IMR-90 (cell line): ENCODE measurements at regions not wholly inside any gene's neighbourhood (a gene's known extent, or its start where the extent isn't known, plus 50 kb on each side); places are given as distances from the start of the nearest gene placed in this dataset.

Experiments
- ATAC-seq: fragments of 200-7000 bp; cut with Tn5 transposase; 2 replicates; pipeline ENCODE4 v1.9.1; 2020; ENCODE audit warnings: low read depth, mild to moderate bottlenecking, moderate library complexity
- BruUV-seq: library from RNA; stranded (reverse); fragments of 400-500 nt; replicated peaks from 2 replicates; lab custom pipeline; 2021; lab: Mats Ljungman, UMichigan
- CTCF ChIA-PET: fragments of 300-600 bp; formaldehyde crosslinking; extraction: SDS; loops from one replicate; lab custom pipeline; 2021; ENCODE audit warnings: antibody characterized with exemption; lab: Yijun Ruan, JAX
- POLR2A ChIA-PET: fragments of 300-600 bp; sonication (Branson Sonifier 250); formaldehyde crosslinking; loops from one replicate; lab custom pipeline; 2022; ENCODE audit warnings: antibody characterized with exemption; ENCODE audit not compliant: unreplicated experiment; lab: Charles Lee
- DNase-seq: peaks from one replicate; pipeline ENCODE4 v3.0.0; 2013
- H2AFZ ChIP-seq: replicated peaks from 2 replicates; pipeline ENCODE3; 2013; ENCODE audit warnings: low read length, mild to moderate bottlenecking; ENCODE audit not compliant: poor library complexity
- H2AK5ac ChIP-seq: 2 replicates; pipeline ENCODE4 v1.6.1; 2013; ENCODE audit warnings: low read depth, low read length, inconsistent platforms
- H2AK9ac ChIP-seq: replicated peaks from 2 replicates; pipeline ENCODE3; 2013; ENCODE audit warnings: mild to moderate bottlenecking, low read depth, low read length, moderate library complexity; ENCODE audit not compliant: poor library complexity
- H2BK120ac ChIP-seq: 2 replicates; pipeline ENCODE4 v1.6.1; 2013; ENCODE audit warnings: low read depth, low read length, inconsistent platforms
- H2BK15ac ChIP-seq: 3 replicates; pipeline ENCODE4 v1.6.1; 2013; ENCODE audit warnings: low read depth, low read length, inconsistent platforms
- H2BK20ac ChIP-seq: 2 replicates; pipeline ENCODE4 v1.6.1; 2013; ENCODE audit warnings: low read depth, mild to moderate bottlenecking, inconsistent platforms, low read length, moderate library complexity
- H2BK5ac ChIP-seq: 2 replicates; pipeline ENCODE4 v1.6.1; 2013; ENCODE audit warnings: mild to moderate bottlenecking, low read depth, low read length, inconsistent platforms; ENCODE audit not compliant: poor library complexity, severe bottlenecking
- H3K14ac ChIP-seq: replicated peaks from 2 replicates; pipeline ENCODE4 v1.6.1; 2013; ENCODE audit warnings: low read depth, low read length, inconsistent platforms
- H3K18ac ChIP-seq: 2 replicates; pipeline ENCODE4 v1.6.1; 2013; ENCODE audit warnings: low read depth, low read length, control low read depth
- H3K23ac ChIP-seq: 2 replicates; pipeline ENCODE4 v1.6.1; 2013; ENCODE audit warnings: low read depth, low read length, inconsistent platforms
- H3K27ac ChIP-seq: 2 replicates; pipeline ENCODE4 v1.5.1; 2013; ENCODE audit warnings: mild to moderate bottlenecking, control low read depth, low read length; ENCODE audit not compliant: insufficient read depth
- H3K27me3 ChIP-seq: 2 replicates; pipeline ENCODE4 v1.6.1; 2013; ENCODE audit warnings: low read length; ENCODE audit not compliant: control insufficient read depth, insufficient read depth
- H3K36me3 ChIP-seq: 2 replicates; pipeline ENCODE4 v1.6.1; 2013; ENCODE audit warnings: low read length, mixed read lengths; ENCODE audit not compliant: control insufficient read depth, insufficient read depth
- H3K4ac ChIP-seq: 2 replicates; pipeline ENCODE4 v1.6.1; 2013; ENCODE audit warnings: low read depth, low read length, inconsistent platforms
- H3K4me1 ChIP-seq: 2 replicates; pipeline ENCODE4 v1.6.1; 2013; ENCODE audit warnings: low read length, mixed read lengths; ENCODE audit not compliant: control insufficient read depth, insufficient read depth
- H3K4me2 ChIP-seq: 2 replicates; pipeline ENCODE4 v1.6.1; 2013; ENCODE audit warnings: low read depth, mild to moderate bottlenecking, control low read depth, low read length, moderate library complexity
- H3K4me3 ChIP-seq: 2 replicates; pipeline ENCODE4 v1.5.1; 2013; ENCODE audit warnings: low read depth, mild to moderate bottlenecking, control low read depth, low read length, moderate library complexity; ENCODE audit not compliant: insufficient read depth
- H3K56ac ChIP-seq: 2 replicates; pipeline ENCODE4 v1.6.1; 2013; ENCODE audit warnings: low read length, inconsistent platforms; ENCODE audit not compliant: insufficient read depth; ENCODE audit errors: extremely low read depth
- H3K79me1 ChIP-seq, 2 experiments: 2 replicates each; pipeline ENCODE4 v1.6.1; 2013; ENCODE audit warnings: low read length in 2 of 2, inconsistent platforms in 1 of 2, low read depth in 1 of 2
- H3K9ac ChIP-seq: 2 replicates; pipeline ENCODE4 v1.6.1; 2013; ENCODE audit warnings: low read depth, low read length, control low read depth
- H3K9me1 ChIP-seq: 2 replicates; pipeline ENCODE4 v1.6.1; 2013; ENCODE audit warnings: low read length, inconsistent platforms; ENCODE audit not compliant: insufficient read depth
- H3K9me3 ChIP-seq: 2 replicates; pipeline ENCODE4 v1.6.1; 2013; ENCODE audit warnings: low read length; ENCODE audit not compliant: control insufficient read depth, insufficient read depth
- H4K20me1 ChIP-seq: 2 replicates; pipeline ENCODE4 v1.6.1; 2013; ENCODE audit warnings: low read length, inconsistent platforms; ENCODE audit not compliant: insufficient read depth
- H4K5ac ChIP-seq: 2 replicates; pipeline ENCODE4 v1.6.1; 2013; ENCODE audit warnings: mild to moderate bottlenecking, low read depth, low read length, control low read depth
- H4K8ac ChIP-seq, 2 experiments: 2 replicates each; pipeline ENCODE4 v1.6.1; 2013; ENCODE audit warnings: low read depth in 2 of 2, low read length in 2 of 2, control low read depth in 1 of 2, inconsistent platforms in 1 of 2
- H4K91ac ChIP-seq: 2 replicates; pipeline ENCODE4 v1.6.1; 2013; ENCODE audit warnings: low read depth, low read length, inconsistent platforms; ENCODE audit not compliant: insufficient read depth
- BHLHE40 ChIP-seq: fragments of 150-350 bp; IDR thresholded peaks from 2 replicates; pipeline ENCODE4 v1.6.1; 2016; ENCODE audit warnings: mild to moderate bottlenecking, low read depth, low read length
- CEBPB ChIP-seq: IDR thresholded peaks from 2 replicates; pipeline ENCODE4 v1.6.1; 2012; ENCODE audit warnings: low read depth, low read length, improper control_type of control experiment
- CHD1 ChIP-seq: IDR thresholded peaks from 2 replicates; pipeline ENCODE4 v1.6.1; 2012; ENCODE audit warnings: low read depth, low read length, improper control_type of control experiment
- ELK1 ChIP-seq: fragments of 150-350 bp; IDR thresholded peaks from 2 replicates; pipeline ENCODE4 v1.6.1; 2016; ENCODE audit warnings: low read depth, mild to moderate bottlenecking, low read length, moderate library complexity, borderline replicate concordance
- MAFK ChIP-seq: IDR thresholded peaks from 2 replicates; pipeline ENCODE4 v1.6.1; 2012; ENCODE audit warnings: low read depth, low read length, improper control_type of control experiment
- MXI1 ChIP-seq: IDR thresholded peaks from 2 replicates; pipeline ENCODE4 v1.6.1; 2012; ENCODE audit warnings: low read depth, mild to moderate bottlenecking, low read length, moderate library complexity, borderline replicate concordance
- NFE2L2 ChIP-seq: fragments of 150-350 bp; IDR thresholded peaks from 2 replicates; pipeline ENCODE4 v1.6.1; 2016; ENCODE audit warnings: low read depth, mild to moderate bottlenecking, low read length
- POLR2A ChIP-seq: IDR thresholded peaks from 2 replicates; pipeline ENCODE4 v1.6.1; 2012; ENCODE audit warnings: mild to moderate bottlenecking, low read depth, low read length
- RCOR1 ChIP-seq: IDR thresholded peaks from 2 replicates; pipeline ENCODE4 v1.6.1; 2012; ENCODE audit warnings: mild to moderate bottlenecking, low read length, improper control_type of control experiment; ENCODE audit not compliant: insufficient replicate concordance
- RFX5 ChIP-seq: IDR thresholded peaks from 2 replicates; pipeline ENCODE4 v1.8.0; 2012; ENCODE audit warnings: low read depth, mild to moderate bottlenecking, low read length, moderate library complexity
- SMC3 ChIP-seq: fragments of 150-350 bp; IDR thresholded peaks from 2 replicates; pipeline ENCODE4 v1.6.1; 2016; ENCODE audit warnings: low read depth, mild to moderate bottlenecking, antibody characterized with exemption, low read length, moderate library complexity
- USF2 ChIP-seq: fragments of 150-350 bp; IDR thresholded peaks from 2 replicates; pipeline ENCODE4 v1.6.1; 2017; ENCODE audit warnings: mild to moderate bottlenecking, antibody characterized with exemption, low read length, low read depth
- dilution Hi-C: fragments of 300-500 bp; cut with HindIII; formaldehyde crosslinking; loops from one replicate; pipeline ENCODE4 v1.14.3; 2018; ENCODE audit warnings: low sequenced_read_pairs; ENCODE audit not compliant: unreplicated experiment
- in situ Hi-C: fragments of 300-500 bp; cut with MboI; formaldehyde crosslinking; loops from 3 replicates; pipeline ENCODE4 v1.14.3; 2019; ENCODE audit warnings: low sequenced_read_pairs, inconsistent platforms, mixed read lengths
- intact Hi-C: fragments of 100-400 bp; cut with micrococcal nuclease; formaldehyde crosslinking; loops from 2 replicates; pipeline ENCODE4 v1.10.0; 2022

DNA sequence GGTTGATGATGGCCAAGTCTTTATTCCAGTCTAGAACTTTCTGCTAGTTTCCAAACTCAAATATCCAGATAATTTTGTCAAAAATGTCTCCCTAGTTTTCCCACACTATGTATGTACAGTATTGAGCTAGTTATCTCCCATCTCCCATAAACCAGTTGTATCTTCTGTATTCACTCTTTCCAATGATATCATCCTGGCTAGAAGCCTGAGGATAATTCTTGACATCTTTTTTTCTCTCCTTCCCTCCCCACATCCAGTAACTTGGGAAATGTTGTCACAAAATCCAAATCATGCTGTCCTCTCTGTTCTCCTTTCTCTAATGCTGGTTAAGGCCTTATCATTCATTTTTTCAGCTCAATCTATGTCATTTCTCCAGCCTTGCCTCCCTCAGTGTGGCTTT is 553.8 kb upstream of the FANCL start:
- Histone ChIP-seq H4K91ac (no peak overlapping the region), H3K9me3 (no peaks in the 10 kb centered on the region), H3K9me1 (no peaks in the 10 kb centered on the region), H4K5ac (no peak overlapping the region), H3K4ac (no peak overlapping the region), H3K27me3 (no peaks in the 10 kb centered on the region), H2BK120ac (no peak overlapping the region), H3K79me1 (no peaks in the 10 kb centered on the region), H3K4me2 (no peak overlapping the region), H4K8ac (no peak overlapping the region), H2AK9ac (no peak overlapping the region), H3K4me1 (no peaks in the 10 kb centered on the region), H2BK5ac (no peak overlapping the region), H3K23ac (no peak overlapping the region), H3K36me3 (no peaks in the 10 kb centered on the region), H3K14ac (no peak overlapping the region), H2AK5ac (no peak overlapping the region), H3K4me3 (no peak overlapping the region), H3K18ac (no peak overlapping the region), H3K27ac (no peak overlapping the region), H2AFZ (no peak overlapping the region), H4K20me1 (no peaks in the 10 kb centered on the region), H2BK20ac (no peak overlapping the region), H3K9ac (no peak overlapping the region), H2BK15ac (no peak overlapping the region), H3K56ac (no peak overlapping the region)
- DNase-seq (no peak), ATAC-seq (no peak)
- dilution Hi-C loops, result no loop called here
- intact Hi-C loops, result no loop called here
- in situ Hi-C loops, result no loop called here
- no peak for TF ChIP-seq CEBPB
- TF ChIP-seq CHD1, result no peak
- TF ChIP-seq ELK1, result no peak
- no peak for TF ChIP-seq USF2
- no peak for TF ChIP-seq POLR2A
- no peak for TF ChIP-seq RFX5
- TF ChIP-seq BHLHE40, result no peak
- no peak for TF ChIP-seq MXI1
- no peak for TF ChIP-seq SMC3
- TF ChIP-seq RCOR1, result no peak
- TF ChIP-seq MAFK, result no peak
- no peak for TF ChIP-seq NFE2L2
- ChIA-PET POLR2A (no interaction called here), CTCF (no interaction called here)
- BruUV-seq, result no TSS peak
